RWPE2 (cell line): ENCODE measurements at regions not wholly inside any gene's neighbourhood (a gene's known extent, or its start where the extent isn't known, plus 50 kb on each side); places are given as distances from the start of the nearest gene placed in this dataset.

Experiments
- ATAC-seq: fragments of 200-7000 bp; cut with Tn5 transposase; 3 replicates; pipeline ENCODE4 v1.9.1; 2021; ENCODE audit warnings: low read depth
- DNase-seq: peaks from one replicate; pipeline ENCODE4 v3.0.0-alpha.2; 2020; ENCODE audit warnings: low spot score
- H3K27ac ChIP-seq: fragments of 450-650 bp; 2 replicates; pipeline ENCODE4 v1.5.1; 2017; ENCODE audit warnings: mild to moderate bottlenecking; ENCODE audit not compliant: poor library complexity, severe bottlenecking
- H3K27me3 ChIP-seq: fragments of 250-450 bp; sonication (Bioruptor Pico); 2 replicates; pipeline ENCODE4 v1.5.1; 2021; ENCODE audit warnings: mild to moderate bottlenecking, moderate library complexity; ENCODE audit not compliant: insufficient read depth, poor library complexity, severe bottlenecking
- H3K36me3 ChIP-seq: fragments of 250-450 bp; sonication (Bioruptor Pico); 2 replicates; pipeline ENCODE4 v1.5.1; 2020; ENCODE audit warnings: low read depth, mild to moderate bottlenecking, moderate library complexity
- H3K4me1 ChIP-seq: fragments of 250-450 bp; sonication (Bioruptor Pico); 2 replicates; pipeline ENCODE4 v1.5.1; 2021; ENCODE audit warnings: mild to moderate bottlenecking, moderate library complexity; ENCODE audit not compliant: insufficient read depth, poor library complexity, severe bottlenecking
- H3K4me3 ChIP-seq: fragments of 250-450 bp; sonication (Bioruptor Pico); 2 replicates; pipeline ENCODE4 v1.5.1; 2021; ENCODE audit warnings: mild to moderate bottlenecking, moderate library complexity; ENCODE audit not compliant: severe bottlenecking
- H3K9me3 ChIP-seq: fragments of 250-450 bp; sonication (Bioruptor Pico); 2 replicates; pipeline ENCODE4 v1.5.1; 2021; ENCODE audit warnings: mild to moderate bottlenecking, moderate library complexity; ENCODE audit not compliant: severe bottlenecking
- CTCF ChIP-seq: fragments of 450-650 bp; IDR thresholded peaks from one replicate; pipeline ENCODE4 v1.5.1; 2017; ENCODE audit warnings: mild to moderate bottlenecking, moderate library complexity; ENCODE audit not compliant: poor library complexity, severe bottlenecking

GRCh38 chr2:150127346-150127990, 360.0 kb downstream of the RND3 start:
- DNase-seq (no peak), ATAC-seq (no peak)
- peaks cover 23% of the 10 kb centered on the region for H3K4me1 ChIP-seq
- TF ChIP-seq CTCF, result no peak
- H3K27ac ChIP-seq, result peak overlapping the region; percentile 68
- H3K9me3 ChIP-seq, result no peaks in the 10 kb centered on the region
- H3K27me3 ChIP-seq, result no peaks in the 10 kb centered on the region
- H3K36me3 ChIP-seq, result no peaks in the 10 kb centered on the region
- H3K4me3 ChIP-seq, result no peak overlapping the region

GRCh38 chr2:150126839-150127238, 360.6 kb downstream of the RND3 start:
- Histone ChIP-seq H3K4me1 (peaks cover 23% of the 10 kb centered on the region), H3K4me3 (no peak overlapping the region), H3K27me3 (no peaks in the 10 kb centered on the region), H3K36me3 (no peaks in the 10 kb centered on the region), H3K9me3 (no peaks in the 10 kb centered on the region), H3K27ac (peak overlapping the region; percentile 68)
- DNase-seq (no peak), ATAC-seq (no peak)
- TF ChIP-seq CTCF, result no peak

- H3K27ac ChIP-seq, result peak overlapping the region; percentile 68
- DNase-seq, result peak; percentile 73
- H3K9me3 ChIP-seq, result no peaks in the 10 kb centered on the region
- H3K27me3 ChIP-seq, result no peaks in the 10 kb centered on the region
- ATAC-seq, result peak; percentile 98
- H3K4me3 ChIP-seq, result no peak overlapping the region
- H3K36me3 ChIP-seq, result no peaks in the 10 kb centered on the region
- peaks cover 23% of the 10 kb centered on the region for H3K4me1 ChIP-seq
- TF ChIP-seq CTCF, result no peak
Measured at GRCh38 chr2:150126143-150126740, 361.2 kb downstream of the RND3 start.

- Histone ChIP-seq H3K9me3 (no peaks in the 10 kb centered on the region), H3K4me1 (peaks cover 23% of the 10 kb centered on the region), H3K36me3 (no peaks in the 10 kb centered on the region), H3K4me3 (no peak overlapping the region), H3K27ac (peak overlapping the region; percentile 68), H3K27me3 (no peaks in the 10 kb centered on the region)
- DNase-seq, result no peak
- no peak for TF ChIP-seq CTCF
- ATAC-seq, result no peak
Measured at GRCh38 chr2:150125708-150126107, 361.8 kb downstream of the RND3 start.

GRCh38 chr2:150125188-150125587, 362.3 kb downstream of the RND3 start:
- peak overlapping the region; percentile 68 for H3K27ac ChIP-seq
- no peak for TF ChIP-seq CTCF
- no peaks in the 10 kb centered on the region for H3K36me3 ChIP-seq
- no peaks in the 10 kb centered on the region for H3K9me3 ChIP-seq
- ATAC-seq, result no peak
- DNase-seq, result no peak
- no peaks in the 10 kb centered on the region for H3K27me3 ChIP-seq
- peaks cover 23% of the 10 kb centered on the region for H3K4me1 ChIP-seq
- no peak overlapping the region for H3K4me3 ChIP-seq
